Nephron (organoid): ENCODE measurements at regions not wholly inside any gene's neighbourhood (a gene's known extent, or its start where the extent isn't known, plus 50 kb on each side); places are given as distances from the start of the nearest gene placed in this dataset.
"Not testable (repeated sequence)": the region's sequence is repeated elsewhere in the genome, so short reads cannot be mapped to it uniquely, and the experiment has no call there.

Source experiments
- H3K27ac Mint-ChIP-seq, 3 experiments: 2 replicates each; pipeline ENCODE4 v1.8.0; 2020; ENCODE audit warnings: mixed read lengths in 3 of 3, mild to moderate bottlenecking in 2 of 3, moderate library complexity in 1 of 3
- H3K27me3 Mint-ChIP-seq: 2 replicates; pipeline ENCODE4 v1.8.0; 2021; ENCODE audit warnings: low read depth, mild to moderate bottlenecking, moderate library complexity, mixed read lengths
- H3K36me3 Mint-ChIP-seq: 2 replicates; pipeline ENCODE4 v1.8.0; 2020; ENCODE audit warnings: low read depth, mixed read lengths
- H3K4me1 Mint-ChIP-seq: 2 replicates; pipeline ENCODE4 v1.8.0; 2020; ENCODE audit warnings: mixed read lengths
- H3K4me3 Mint-ChIP-seq, 3 experiments: 2 replicates each; pipeline ENCODE4 v1.8.0; 2020; ENCODE audit warnings: mild to moderate bottlenecking in 3 of 3, mixed read lengths in 3 of 3, moderate library complexity in 2 of 3
- H3K9me3 Mint-ChIP-seq: 2 replicates; pipeline ENCODE4 v1.8.0; 2020; ENCODE audit warnings: mixed read lengths
- CTCF ChIP-seq, 3 experiments: fragments of 200-600 bp; sonication (generic); IDR thresholded peaks; one replicate each; pipeline ENCODE4 v1.5.0; 2021; ENCODE audit warnings: antibody characterized with exemption in 3 of 3; ENCODE audit not compliant: unreplicated experiment in 3 of 3

GRCh38 chr17:34755371-34755770 lies 176.0 kb downstream of the TMEM132E start:
- no peaks in the 10 kb centered on the region for H3K36me3 Mint-ChIP-seq
- H3K4me1 Mint-ChIP-seq: peaks cover 22% of the 10 kb centered on the region
- H3K27ac Mint-ChIP-seq: peak overlapping the region in 1 of 3 experiments; percentile 54
- TF ChIP-seq CTCF (IDR thresholded peaks at IDR 0.05; ENCODE audit: unreplicated experiment in 3 of 3): no peak
- peaks cover 13% of the 10 kb centered on the region for H3K27me3 Mint-ChIP-seq
- H3K9me3 Mint-ChIP-seq: no peaks in the 10 kb centered on the region
- no peak overlapping the region for H3K4me3 Mint-ChIP-seq

- Mint-ChIP-seq H3K9me3 (peaks cover 12% of the 10 kb centered on the region), H3K27me3 (peaks cover 4% of the 10 kb centered on the region), H3K36me3 (no peaks in the 10 kb centered on the region), H3K27ac (no peak overlapping the region), H3K4me1 (peaks cover under 1% of the 10 kb centered on the region), H3K4me3 (no peak overlapping the region)
- no peak for TF ChIP-seq CTCF (IDR thresholded peaks at IDR 0.05; ENCODE audit: unreplicated experiment in 3 of 3)
Measured at GRCh38 chr17:34750004-34750403, 170.6 kb downstream of the TMEM132E start.

GRCh38 chr17:34741967-34742366 lies 162.6 kb downstream of the TMEM132E start:
- no peak for TF ChIP-seq CTCF (IDR thresholded peaks at IDR 0.05; ENCODE audit: unreplicated experiment in 3 of 3)
- H3K36me3 Mint-ChIP-seq: no peaks in the 10 kb centered on the region
- H3K4me1 Mint-ChIP-seq: no peaks in the 10 kb centered on the region

GRCh38 chr17:34740565-34741520 lies 161.5 kb downstream of the TMEM132E start:
- H3K36me3 Mint-ChIP-seq: no peaks in the 10 kb centered on the region
- no peaks in the 10 kb centered on the region for H3K9me3 Mint-ChIP-seq
- no peak overlapping the region for H3K27ac Mint-ChIP-seq
- no peaks in the 10 kb centered on the region for H3K4me1 Mint-ChIP-seq
- peaks cover 17% of the 10 kb centered on the region for H3K27me3 Mint-ChIP-seq
- TF ChIP-seq CTCF (IDR thresholded peaks at IDR 0.05; ENCODE audit: unreplicated experiment in 3 of 3): no peak
- no peak overlapping the region for H3K4me3 Mint-ChIP-seq

More at GRCh38 chr17:34741967-34742366, 162.6 kb downstream of the TMEM132E start:
- Mint-ChIP-seq H3K27ac (no peak overlapping the region), H3K4me3 (no peak overlapping the region), H3K9me3 (no peaks in the 10 kb centered on the region), H3K27me3 (peaks cover 16% of the 10 kb centered on the region)

GRCh38 chr17:34739386-34739785 lies 160.0 kb downstream of the TMEM132E start:
- Mint-ChIP-seq H3K36me3 (no peaks in the 10 kb centered on the region), H3K9me3 (no peaks in the 10 kb centered on the region), H3K4me3 (no peak overlapping the region), H3K27me3 (peaks cover 17% of the 10 kb centered on the region), H3K27ac (no peak overlapping the region), H3K4me1 (no peaks in the 10 kb centered on the region)
- TF ChIP-seq CTCF (IDR thresholded peaks at IDR 0.05; ENCODE audit: unreplicated experiment in 3 of 3): no peak

GRCh38 chr17:34737673-34738072 lies 158.3 kb downstream of the TMEM132E start:
- not testable (repeated sequence) for H3K36me3 Mint-ChIP-seq, H3K9me3 Mint-ChIP-seq
- H3K27me3 Mint-ChIP-seq: peaks cover 23% of the 10 kb centered on the region

More at GRCh38 chr17:34737673-34738072, 158.3 kb downstream of the TMEM132E start:
- H3K27ac Mint-ChIP-seq, H3K4me1 Mint-ChIP-seq, H3K4me3 Mint-ChIP-seq: not testable (repeated sequence)
